ENCODE measurements at regions not wholly inside any gene's neighbourhood (a gene's known extent, or its start where the extent isn't known, plus 50 kb on each side); places are given as distances from the start of the nearest gene placed in this dataset.
A peak's percentile ranks its signal among the peaks of the same experiment; 100 is the strongest.

- Histone ChIP-seq H3K4me3 (ENCODE audit: low read depth, low read length) (no peak overlapping the region), H3K9me3 (no peaks in the 10 kb centered on the region), H3K4me1 (peaks cover 10% of the 10 kb centered on the region), H3K27me3 (replicated peaks; ENCODE audit: control insufficient read depth, insufficient read depth, low read length) (no peaks in the 10 kb centered on the region), H3K36me3 (ENCODE audit: control insufficient read depth, insufficient read depth, low read length) (no peaks in the 10 kb centered on the region)
- H3K4me3 Mint-ChIP-seq (ENCODE audit: unreplicated experiment), result no peak overlapping the region
- CTCF ChIA-PET, result no interaction called here
- peaks cover under 1% of the 10 kb centered on the region for H3K4me1 Mint-ChIP-seq (ENCODE audit: low read depth, unreplicated experiment)
- no TSS peak for BruUV-seq (replicated peaks)
- H3K36me3 Mint-ChIP-seq (ENCODE audit: insufficient read depth, unreplicated experiment), result no peaks in the 10 kb centered on the region
- intact Hi-C loops (cut with micrococcal nuclease; ENCODE audit: unreplicated experiment), result no loop called here
- POLR2A ChIA-PET, result no interaction called here
- H3K27ac Mint-ChIP-seq (ENCODE audit: unreplicated experiment), result no peak overlapping the region
- peaks cover 1% of the 10 kb centered on the region for H3K9me3 Mint-ChIP-seq (ENCODE audit: unreplicated experiment)
- DNase-seq, result no peak
- H3K27me3 Mint-ChIP-seq (ENCODE audit: insufficient read depth, unreplicated experiment), result no peaks in the 10 kb centered on the region
- no peak for TF ChIP-seq CTCF (IDR thresholded peaks at IDR 0.05; ENCODE audit: insufficient read depth in 1 of 2, low read depth in 1 of 2, low read length in 1 of 2, severe bottlenecking in 1 of 2, unreplicated experiment in 1 of 2)
These were observed 69.0 kb upstream of the MYCN start for GRCh38 chr2:15871239-15871783.

- intact Hi-C loops (cut with micrococcal nuclease; ENCODE audit: unreplicated experiment), result no loop called here
- peaks cover 8% of the 10 kb centered on the region for H3K4me1 Mint-ChIP-seq (ENCODE audit: low read depth, unreplicated experiment)
- DNase-seq, result no peak
- H3K27ac Mint-ChIP-seq (ENCODE audit: unreplicated experiment), result no peak overlapping the region
- H3K27me3 Mint-ChIP-seq (ENCODE audit: insufficient read depth, unreplicated experiment), result no peaks in the 10 kb centered on the region
- peaks cover 17% of the 10 kb centered on the region for H3K4me1 ChIP-seq
- no peak for TF ChIP-seq CTCF (IDR thresholded peaks at IDR 0.05; ENCODE audit: insufficient read depth in 1 of 2, low read depth in 1 of 2, low read length in 1 of 2, severe bottlenecking in 1 of 2, unreplicated experiment in 1 of 2)
- ChIA-PET POLR2A (no interaction called here), CTCF (no interaction called here)
- no TSS peak for BruUV-seq (replicated peaks)
- no peaks in the 10 kb centered on the region for H3K36me3 Mint-ChIP-seq (ENCODE audit: insufficient read depth, unreplicated experiment)
- peaks cover 11% of the 10 kb centered on the region for H3K9me3 Mint-ChIP-seq (ENCODE audit: unreplicated experiment)
- H3K36me3 ChIP-seq (ENCODE audit: control insufficient read depth, insufficient read depth, low read length), result no peaks in the 10 kb centered on the region
- no peaks in the 10 kb centered on the region for H3K27me3 ChIP-seq (replicated peaks; ENCODE audit: control insufficient read depth, insufficient read depth, low read length)
- H3K4me3 ChIP-seq (ENCODE audit: low read depth, low read length), result no peak overlapping the region
- H3K9me3 ChIP-seq, result peaks cover 8% of the 10 kb centered on the region
- H3K4me3 Mint-ChIP-seq (ENCODE audit: unreplicated experiment), result no peak overlapping the region
These were observed 67.5 kb upstream of the MYCN start for GRCh38 chr2:15872854-15873253.

- Histone ChIP-seq H3K9me3 (peaks cover 8% of the 10 kb centered on the region), H3K36me3 (ENCODE audit: control insufficient read depth, insufficient read depth, low read length) (no peaks in the 10 kb centered on the region), H3K27me3 (replicated peaks; ENCODE audit: control insufficient read depth, insufficient read depth, low read length) (no peaks in the 10 kb centered on the region), H3K4me1 (peaks cover 17% of the 10 kb centered on the region), H3K4me3 (ENCODE audit: low read depth, low read length) (no peak overlapping the region)
- BruUV-seq (replicated peaks), result no TSS peak
- peaks cover 11% of the 10 kb centered on the region for H3K9me3 Mint-ChIP-seq (ENCODE audit: unreplicated experiment)
- no peaks in the 10 kb centered on the region for H3K36me3 Mint-ChIP-seq (ENCODE audit: insufficient read depth, unreplicated experiment)
- POLR2A ChIA-PET, result no interaction called here
- no peak overlapping the region for H3K4me3 Mint-ChIP-seq (ENCODE audit: unreplicated experiment)
- intact Hi-C loops (cut with micrococcal nuclease; ENCODE audit: unreplicated experiment), result no loop called here
- peak overlapping the region; percentile 19 for H3K27ac Mint-ChIP-seq (ENCODE audit: unreplicated experiment)
- DNase-seq, result no peak
- peaks cover 8% of the 10 kb centered on the region for H3K4me1 Mint-ChIP-seq (ENCODE audit: low read depth, unreplicated experiment)
- no peak for TF ChIP-seq CTCF (IDR thresholded peaks at IDR 0.05; ENCODE audit: insufficient read depth in 1 of 2, low read depth in 1 of 2, low read length in 1 of 2, severe bottlenecking in 1 of 2, unreplicated experiment in 1 of 2)
- CTCF ChIA-PET, result no interaction called here
- H3K27me3 Mint-ChIP-seq (ENCODE audit: insufficient read depth, unreplicated experiment), result no peaks in the 10 kb centered on the region
These were observed 66.0 kb upstream of the MYCN start for GRCh38 chr2:15874321-15874720.
